LNCAP (cell line): ENCODE measurements at regions not wholly inside any gene's neighbourhood (a gene's known extent, or its start where the extent isn't known, plus 50 kb on each side); places are given as distances from the start of the nearest gene placed in this dataset.

ENCODE experiments used
- CTCF ChIP-seq: fragments of 450-650 bp; IDR thresholded peaks from 2 replicates; pipeline ENCODE4 v1.5.1; 2017; ENCODE audit warnings: mild to moderate bottlenecking

GRCh38 chr3:145637105-145637504 is 523.9 kb downstream of the PLOD2 start:
- TF ChIP-seq CTCF = no peak

- TF ChIP-seq CTCF = no peak
Observed at GRCh38 chr3:145639003-145639606, 521.9 kb downstream of the PLOD2 start.

GRCh38 chr3:145639875-145640274 is 521.1 kb downstream of the PLOD2 start:
- TF ChIP-seq CTCF = no peak

- TF ChIP-seq CTCF = no peak
Observed at GRCh38 chr3:145648396-145648795, 512.6 kb downstream of the PLOD2 start.

GRCh38 chr3:145649368-145649887 is 511.6 kb downstream of the PLOD2 start:
- no peak for TF ChIP-seq CTCF

- TF ChIP-seq CTCF = no peak
Observed at GRCh38 chr3:145650170-145650569, 510.8 kb downstream of the PLOD2 start.

GRCh38 chr3:145671121-145671520 is 489.9 kb downstream of the PLOD2 start:
- TF ChIP-seq CTCF = no peak

- no peak for TF ChIP-seq CTCF
Observed at GRCh38 chr3:145673838-145674237, 487.1 kb downstream of the PLOD2 start.
